CD4-positive, alpha-beta memory T cell (primary cell): ENCODE measurements at regions not wholly inside any gene's neighbourhood (a gene's known extent, or its start where the extent isn't known, plus 50 kb on each side); places are given as distances from the start of the nearest gene placed in this dataset.

Experiments
- CTCF ChIA-PET: fragments of 350-600 bp; sonication (Branson Sonifier 250); formaldehyde crosslinking; loops from one replicate; lab custom pipeline; 2021; ENCODE audit warnings: inconsistent platforms; ENCODE audit not compliant: partially characterized antibody; lab: Charles Lee
- POLR2A ChIA-PET: fragments of 350-600 bp; sonication (Branson Sonifier 250); formaldehyde crosslinking; loops from one replicate; lab custom pipeline; 2021; ENCODE audit not compliant: partially characterized antibody; lab: Charles Lee
- DNase-seq, 5 donors: peaks; one replicate each; pipeline versions ENCODE4 v3.0.0 to v3.0.0-alpha.2; 2020 to 2022; ENCODE audit warnings: mixed read lengths in 1 of 5
- H3K27ac ChIP-seq: one replicate; pipeline ENCODE4 v1.7.0; 2013; ENCODE audit warnings: low read depth, low read length
- H3K27me3 ChIP-seq: 2 replicates; pipeline ENCODE4 v1.7.0; 2013; ENCODE audit warnings: mild to moderate bottlenecking, low read length, moderate library complexity; ENCODE audit not compliant: insufficient read depth
- H3K36me3 ChIP-seq: 2 replicates; pipeline ENCODE4 v1.7.0; 2013; ENCODE audit warnings: mild to moderate bottlenecking, low read length, moderate library complexity; ENCODE audit not compliant: insufficient read depth
- H3K4me1 ChIP-seq: 2 replicates; pipeline ENCODE4 v1.7.0; 2013; ENCODE audit warnings: mild to moderate bottlenecking, low read length, moderate library complexity; ENCODE audit not compliant: insufficient read depth
- H3K4me3 ChIP-seq, 2 donors: one replicate each; pipeline ENCODE4 v1.7.0; 2013; ENCODE audit warnings: low read length in 2 of 2, mild to moderate bottlenecking in 1 of 2
- H3K9me3 ChIP-seq, 2 donors: one replicate each; pipeline ENCODE4 v1.7.0; 2013; ENCODE audit warnings: low read length in 2 of 2, control low read depth in 1 of 2; ENCODE audit not compliant: control insufficient read depth in 1 of 2
- H3K27ac Mint-ChIP-seq, 7 donors: one replicate each; pipeline ENCODE4 v1.8.0; 2020 to 2021; ENCODE audit warnings: mixed read lengths in 7 of 7, mild to moderate bottlenecking in 6 of 7, inconsistent platforms in 3 of 7, moderate library complexity in 3 of 7
- H3K27me3 Mint-ChIP-seq, 2 donors: one replicate each; pipeline ENCODE4 v1.8.0; 2020 to 2021; ENCODE audit warnings: mixed read lengths in 2 of 2
- H3K36me3 Mint-ChIP-seq, 2 donors: one replicate each; pipeline ENCODE4 v1.8.0; 2020 to 2021; ENCODE audit warnings: mixed read lengths in 2 of 2, inconsistent platforms in 1 of 2, mild to moderate bottlenecking in 1 of 2
- H3K4me1 Mint-ChIP-seq, 4 donors: one replicate each; pipeline ENCODE4 v1.8.0; 2020 to 2021; ENCODE audit warnings: mixed read lengths in 4 of 4, mild to moderate bottlenecking in 1 of 4
- H3K4me3 Mint-ChIP-seq, 8 donors: one replicate each; pipeline ENCODE4 v1.8.0; 2020 to 2021; ENCODE audit warnings: mixed read lengths in 8 of 8, mild to moderate bottlenecking in 7 of 8, moderate library complexity in 6 of 8, inconsistent platforms in 3 of 8
- H3K9me3 Mint-ChIP-seq, 8 donors: one replicate each; pipeline ENCODE4 v1.8.0; 2020 to 2021; ENCODE audit warnings: mixed read lengths in 8 of 8, mild to moderate bottlenecking in 5 of 8, inconsistent platforms in 3 of 8, moderate library complexity in 1 of 8
- intact Hi-C: fragments of 100-400 bp; cut with micrococcal nuclease; formaldehyde crosslinking; loops from one replicate; pipeline ENCODE4 v1.15.1; 2023

GRCh38 chr12:23211384-23212320 is 586.7 kb downstream of the ETNK1 start:
- Mint-ChIP-seq H3K36me3 (no peaks in the 10 kb centered on the region), H3K27ac (no peak overlapping the region), H3K27me3 (peaks cover 0 to 2% of the 10 kb centered on the region in 2 donors), H3K4me1 (peaks cover 0 to 3% (median 0%) of the 10 kb centered on the region in 4 donors), H3K9me3 (peaks cover 0 to 17% (median 8%) of the 10 kb centered on the region in 8 donors), H3K4me3 (no peak overlapping the region)
- POLR2A ChIA-PET: no interaction called here
- intact Hi-C loops: no loop called here
- no peaks in the 10 kb centered on the region for H3K9me3 ChIP-seq
- H3K4me3 ChIP-seq: no peak overlapping the region
- DNase-seq: no peak
- no peaks in the 10 kb centered on the region for H3K36me3 ChIP-seq
- no peak overlapping the region for H3K27ac ChIP-seq
- CTCF ChIA-PET: interaction anchor here (1.0 to 2.0 kb wide), 2 partner anchors 10 to 1627 kb away, joined by 3 to 7 read pairs; no protein-coding TSS in a partner anchor
- H3K27me3 ChIP-seq: no peaks in the 10 kb centered on the region
- no peaks in the 10 kb centered on the region for H3K4me1 ChIP-seq

- Histone ChIP-seq H3K27ac (no peak overlapping the region), H3K4me3 (no peak overlapping the region), H3K4me1 (no peaks in the 10 kb centered on the region), H3K27me3 (no peaks in the 10 kb centered on the region), H3K9me3 (no peaks in the 10 kb centered on the region), H3K36me3 (no peaks in the 10 kb centered on the region)
- POLR2A ChIA-PET: no interaction called here
- intact Hi-C loops: no loop called here
- DNase-seq: no peak
- CTCF ChIA-PET: no interaction called here
- Mint-ChIP-seq H3K4me1 (no peaks in the 10 kb centered on the region), H3K27ac (no peak overlapping the region), H3K4me3 (no peak overlapping the region), H3K36me3 (no peaks in the 10 kb centered on the region), H3K9me3 (peaks cover 0 to 17% (median 10%) of the 10 kb centered on the region in 8 donors), H3K27me3 (peaks cover 0 to 4% of the 10 kb centered on the region in 2 donors)
Measured at GRCh38 chr12:23217158-23217557, 592.2 kb downstream of the ETNK1 start.

GRCh38 chr12:23217667-23218066 is 592.7 kb downstream of the ETNK1 start:
- H3K4me3 Mint-ChIP-seq: no peak overlapping the region

GRCh38 chr12:23221066-23221465 is 596.1 kb downstream of the ETNK1 start:
- H3K9me3 Mint-ChIP-seq: peaks cover 0 to 6% (median 1%) of the 10 kb centered on the region in 8 donors
- H3K27ac Mint-ChIP-seq: peak overlapping the region in 1 of 7 donors; percentile 62
- H3K4me1 ChIP-seq: no peaks in the 10 kb centered on the region
- no peaks in the 10 kb centered on the region for H3K9me3 ChIP-seq
- intact Hi-C loops: no loop called here
- H3K36me3 ChIP-seq: no peaks in the 10 kb centered on the region
- POLR2A ChIA-PET: no interaction called here
- no peak overlapping the region for H3K4me3 Mint-ChIP-seq
- no peak overlapping the region for H3K4me3 ChIP-seq
- H3K27ac ChIP-seq: no peak overlapping the region
- H3K36me3 Mint-ChIP-seq: no peaks in the 10 kb centered on the region
- CTCF ChIA-PET: interaction anchor here (1.5 to 1.7 kb wide), 2 partner anchors 9 to 14 kb away, joined by 3 to 7 read pairs; no protein-coding TSS in a partner anchor
- H3K27me3 Mint-ChIP-seq: peaks cover 0 to 2% of the 10 kb centered on the region in 2 donors
- DNase-seq: no peak
- H3K27me3 ChIP-seq: no peaks in the 10 kb centered on the region
- H3K4me1 Mint-ChIP-seq: no peaks in the 10 kb centered on the region

More at GRCh38 chr12:23217667-23218066, 592.7 kb downstream of the ETNK1 start:
- CTCF ChIA-PET: no interaction called here
- Histone ChIP-seq H3K27ac (no peak overlapping the region), H3K4me3 (no peak overlapping the region), H3K27me3 (no peaks in the 10 kb centered on the region), H3K36me3 (no peaks in the 10 kb centered on the region), H3K4me1 (no peaks in the 10 kb centered on the region), H3K9me3 (no peaks in the 10 kb centered on the region)
- peaks cover 0 to 17% (median 10%) of the 10 kb centered on the region in 8 donors for H3K9me3 Mint-ChIP-seq
- POLR2A ChIA-PET: no interaction called here
- H3K36me3 Mint-ChIP-seq: no peaks in the 10 kb centered on the region
- H3K27me3 Mint-ChIP-seq: peaks cover 0 to 4% of the 10 kb centered on the region in 2 donors
- H3K27ac Mint-ChIP-seq: no peak overlapping the region
- no peaks in the 10 kb centered on the region for H3K4me1 Mint-ChIP-seq
- intact Hi-C loops: no loop called here
- no peak for DNase-seq

GRCh38 chr12:23221926-23222325 is 597.0 kb downstream of the ETNK1 start:
- Histone ChIP-seq H3K4me3 (no peak overlapping the region), H3K36me3 (no peaks in the 10 kb centered on the region), H3K4me1 (no peaks in the 10 kb centered on the region), H3K27me3 (no peaks in the 10 kb centered on the region), H3K27ac (no peak overlapping the region), H3K9me3 (no peaks in the 10 kb centered on the region)
- H3K27ac Mint-ChIP-seq: no peak overlapping the region
- no peaks in the 10 kb centered on the region for H3K4me1 Mint-ChIP-seq
- no peaks in the 10 kb centered on the region for H3K36me3 Mint-ChIP-seq
- H3K9me3 Mint-ChIP-seq: peaks cover 0 to 4% (median 1%) of the 10 kb centered on the region in 8 donors
- peaks cover 0 to 2% of the 10 kb centered on the region in 2 donors for H3K27me3 Mint-ChIP-seq
- ChIA-PET POLR2A (no interaction called here), CTCF (interaction anchor here (1.7 kb wide), 1 partner anchor 10 kb away, joined by 7 read pairs; no protein-coding TSS in a partner anchor)
- DNase-seq: no peak
- no peak overlapping the region for H3K4me3 Mint-ChIP-seq
- intact Hi-C loops: no loop called here

- H3K4me1 Mint-ChIP-seq: no peaks in the 10 kb centered on the region
- H3K4me3 ChIP-seq: no peak overlapping the region
- peaks cover 0 to 2% of the 10 kb centered on the region in 2 donors for H3K27me3 Mint-ChIP-seq
- H3K27ac Mint-ChIP-seq: no peak overlapping the region
- ChIA-PET POLR2A (no interaction called here), CTCF (interaction anchor here (1.7 kb wide), 1 partner anchor 10 kb away, joined by 7 read pairs; no protein-coding TSS in a partner anchor)
- no peaks in the 10 kb centered on the region for H3K4me1 ChIP-seq
- H3K4me3 Mint-ChIP-seq: no peak overlapping the region
- peaks cover 0 to 2% (median 0%) of the 10 kb centered on the region in 8 donors for H3K9me3 Mint-ChIP-seq
- no peaks in the 10 kb centered on the region for H3K36me3 ChIP-seq
- no peak for DNase-seq
- H3K36me3 Mint-ChIP-seq: no peaks in the 10 kb centered on the region
- H3K27ac ChIP-seq: no peak overlapping the region
- no peaks in the 10 kb centered on the region for H3K9me3 ChIP-seq
- intact Hi-C loops: no loop called here
- H3K27me3 ChIP-seq: no peaks in the 10 kb centered on the region
Measured at GRCh38 chr12:23222801-23223200, 597.8 kb downstream of the ETNK1 start.

GRCh38 chr12:23228101-23228500 is 603.1 kb downstream of the ETNK1 start:
- ChIA-PET CTCF (interaction anchor here (1.6 kb wide), 1 partner anchor 22 kb away, joined by 3 read pairs; no protein-coding TSS in a partner anchor), POLR2A (no interaction called here)
- Histone ChIP-seq H3K36me3 (no peaks in the 10 kb centered on the region), H3K27me3 (no peaks in the 10 kb centered on the region), H3K9me3 (no peaks in the 10 kb centered on the region), H3K27ac (no peak overlapping the region), H3K4me1 (no peaks in the 10 kb centered on the region), H3K4me3 (no peak overlapping the region)
- Mint-ChIP-seq H3K4me3 (no peak overlapping the region), H3K36me3 (no peaks in the 10 kb centered on the region), H3K4me1 (no peaks in the 10 kb centered on the region), H3K9me3 (peaks cover 0 to 4% (median 0%) of the 10 kb centered on the region in 8 donors), H3K27ac (no peak overlapping the region), H3K27me3 (no peaks in the 10 kb centered on the region)
- DNase-seq: no peak
- intact Hi-C loops: no loop called here
